SKM-1 (cell line): ENCODE measurements at regions not wholly inside any gene's neighbourhood (a gene's known extent, or its start where the extent isn't known, plus 50 kb on each side); places are given as distances from the start of the nearest gene placed in this dataset.

Experiments used
- DNase-seq: peaks from one replicate; lab custom pipeline; 2025; ENCODE audit not compliant: unreplicated experiment; lab: John Stamatoyannopoulos, UW

DNA sequence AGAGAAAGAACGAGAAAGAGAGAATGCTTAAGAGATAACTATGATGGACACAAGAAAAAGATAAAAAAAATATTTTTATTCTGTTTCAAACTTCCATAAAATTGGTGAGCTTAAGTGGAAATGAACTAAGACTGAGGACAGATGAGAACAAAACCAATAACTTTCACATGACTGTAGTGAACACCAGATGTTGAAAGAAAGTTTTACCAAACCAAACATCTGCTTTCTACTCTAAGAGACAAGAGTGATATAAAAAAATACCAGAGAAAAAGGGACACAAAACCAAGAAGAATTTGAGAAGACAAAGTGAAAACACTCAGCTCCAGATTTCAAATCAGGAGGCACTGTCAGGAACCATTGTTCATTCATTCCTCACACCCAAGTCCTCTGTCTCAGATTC lies 147.9 kb downstream of the IMPG2 start:
- DNase-seq, result no peak

- no peak for DNase-seq
Observed at GRCh38 chr3:101171681-101172191, 148.6 kb downstream of the IMPG2 start.

GRCh38 chr3:101170806-101171558 lies 149.4 kb downstream of the IMPG2 start:
- DNase-seq, result no peak

- no peak for DNase-seq
Observed at GRCh38 chr3:101170062-101170771, 150.2 kb downstream of the IMPG2 start.

DNA sequence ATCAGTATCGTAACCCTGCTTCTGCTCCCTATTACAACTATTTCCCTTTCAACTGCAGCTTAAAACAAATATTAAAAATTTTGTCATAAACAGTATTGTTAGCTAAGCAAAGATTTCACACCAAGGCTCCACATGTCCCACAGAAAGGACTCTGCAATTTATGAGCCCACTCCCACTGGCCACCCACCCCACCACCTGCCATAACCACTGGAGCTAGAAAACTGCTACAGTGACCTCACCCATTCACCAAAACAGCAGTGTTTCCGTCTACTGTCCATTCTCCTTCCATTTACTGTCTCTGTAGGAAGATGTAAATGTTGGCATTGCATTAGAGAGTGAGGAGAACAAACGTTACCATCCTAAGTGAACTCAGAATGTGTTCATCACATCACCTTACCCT lies 150.9 kb downstream of the IMPG2 start:
- no peak for DNase-seq

- DNase-seq, result no peak
Observed at GRCh38 chr3:101167376-101167775, 153.0 kb downstream of the IMPG2 start.

- no peak for DNase-seq
Observed at GRCh38 chr3:101166150-101166549, 154.2 kb downstream of the IMPG2 start.

GRCh38 chr3:101163554-101163953 lies 156.8 kb downstream of the IMPG2 start:
- no peak for DNase-seq

DNA sequence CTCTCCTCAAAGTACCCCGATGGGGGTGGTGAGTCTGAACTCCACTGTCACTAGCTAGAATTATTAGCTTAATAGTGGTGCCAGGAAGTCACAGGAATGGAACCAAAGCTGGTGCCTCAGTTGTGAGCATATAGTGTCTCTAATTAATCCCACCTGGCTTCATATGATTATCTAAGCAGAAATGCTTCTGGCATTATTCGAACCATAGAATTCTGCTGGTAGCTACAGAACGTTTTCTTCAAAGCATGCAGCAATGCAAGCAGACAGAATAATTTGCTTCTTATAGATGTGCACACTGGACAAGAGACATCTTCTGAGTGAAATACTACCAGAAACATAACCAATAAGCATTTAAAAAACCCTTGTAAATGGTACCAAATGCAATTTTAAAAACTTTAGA lies 160.9 kb downstream of the IMPG2 start:
- no peak for DNase-seq

GRCh38 chr3:101158374-101158773 lies 162.0 kb downstream of the IMPG2 start:
- no peak for DNase-seq

- DNase-seq, result no peak
Observed at GRCh38 chr3:101156787-101157345, 163.5 kb downstream of the IMPG2 start.

DNA sequence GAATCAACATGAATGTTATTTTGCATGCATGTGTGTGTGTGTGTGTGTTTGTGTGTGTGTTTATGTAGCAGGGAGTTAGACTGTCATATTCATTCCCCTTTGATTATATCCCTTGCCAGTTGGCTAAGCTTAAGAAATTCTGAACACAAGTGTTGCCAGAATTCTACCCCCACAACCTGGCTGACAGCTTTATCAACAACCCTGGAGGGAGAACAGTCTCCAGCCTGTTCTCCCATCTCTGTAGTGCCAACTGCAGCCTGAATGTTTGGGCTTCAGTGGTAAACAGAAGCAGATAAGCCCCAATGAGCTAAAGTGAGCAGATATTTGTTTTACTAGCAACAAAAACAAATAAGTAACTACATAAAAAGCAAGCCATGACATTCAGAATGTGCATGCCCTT lies 162.6 kb upstream of the ABI3BP start:
- DNase-seq, result no peak

DNA sequence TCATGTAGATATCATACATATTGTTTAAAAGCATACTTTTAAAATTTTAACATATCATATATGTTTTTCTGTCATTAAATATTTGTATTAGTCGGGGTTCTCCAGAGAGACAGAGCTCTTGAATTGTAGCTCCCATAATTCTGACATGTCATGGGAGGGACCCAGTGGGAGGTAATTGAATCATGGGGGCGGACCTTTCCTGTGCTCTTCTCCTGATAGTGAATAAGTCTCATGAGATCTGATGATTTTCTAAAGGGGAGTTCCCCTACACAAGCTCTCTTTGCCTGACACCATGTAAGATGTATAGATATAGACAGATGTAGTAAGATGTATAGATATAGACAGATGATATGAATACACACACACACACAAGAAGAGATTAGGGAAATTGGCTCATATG lies 161.2 kb upstream of the ABI3BP start:
- DNase-seq, result no peak

DNA sequence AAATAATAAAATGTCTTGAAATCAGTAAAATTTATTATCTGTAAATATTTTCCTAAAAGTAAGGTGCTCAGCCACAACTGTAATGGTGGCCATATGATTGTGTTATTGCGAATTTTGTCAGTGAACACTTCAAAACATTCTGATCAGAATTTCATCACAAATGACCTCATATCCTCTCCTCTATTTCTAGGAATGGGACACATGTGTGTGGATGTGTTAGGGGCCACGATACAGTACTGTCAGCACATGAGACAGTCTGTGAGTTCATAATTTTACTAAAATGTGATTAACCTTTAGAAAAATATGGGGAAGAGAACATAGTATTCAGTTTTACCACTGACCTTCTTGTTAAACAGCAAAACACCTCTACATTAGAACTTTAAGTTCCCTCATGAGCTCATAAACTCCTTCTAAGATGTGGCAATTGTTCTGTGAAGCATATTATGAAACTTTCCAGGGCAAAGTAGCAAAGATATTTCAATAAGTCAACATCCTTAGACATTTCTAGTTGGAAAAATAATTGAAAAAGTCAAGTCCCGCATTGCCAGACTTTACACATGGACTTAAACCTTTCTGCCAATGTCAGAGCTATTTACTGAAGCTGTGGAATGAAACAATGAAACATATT lies 158.2 kb upstream of the ABI3BP start:
- DNase-seq, result no peak

DNA sequence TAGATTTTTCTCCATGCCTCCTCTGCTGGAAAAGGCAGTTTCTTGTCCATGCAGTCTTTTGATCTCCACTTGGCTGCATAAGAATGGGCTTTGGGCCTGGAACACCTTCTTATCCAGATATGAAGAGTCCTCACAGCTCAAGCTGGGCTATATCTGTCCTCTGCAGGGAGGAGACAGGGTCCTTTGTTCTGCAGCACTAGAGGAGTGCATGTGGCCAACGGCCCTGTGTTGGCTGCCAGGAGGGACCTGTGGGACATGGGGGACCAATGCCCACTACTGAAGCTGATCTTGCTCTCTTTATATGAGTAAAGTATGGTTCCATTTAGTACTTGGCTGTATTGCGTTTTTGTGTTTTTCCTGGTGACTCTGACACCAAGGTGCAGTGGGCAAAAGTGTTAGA lies 157.3 kb upstream of the ABI3BP start:
- DNase-seq, result no peak

GRCh38 chr3:101149707-101150106 lies 156.5 kb upstream of the ABI3BP start:
- no peak for DNase-seq

DNA sequence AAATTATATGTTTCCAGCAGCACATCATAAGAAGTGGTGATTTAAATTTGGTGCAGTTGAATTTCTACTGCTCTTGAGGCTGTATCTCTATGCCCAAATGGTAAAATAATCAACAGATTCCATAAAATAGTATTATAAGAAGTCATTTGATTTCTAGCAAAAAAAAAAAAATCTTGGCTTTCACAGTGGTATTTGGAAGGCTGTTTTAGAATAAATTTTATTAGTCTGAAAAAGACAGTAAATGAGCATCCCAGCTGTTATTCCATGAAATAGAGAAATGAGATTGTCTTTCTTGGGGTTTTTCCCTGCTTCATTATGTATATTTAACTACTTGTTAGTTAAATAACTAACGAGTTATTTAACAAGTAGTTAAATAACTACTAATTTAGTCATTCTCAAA lies 156.0 kb upstream of the ABI3BP start:
- DNase-seq, result no peak

DNA sequence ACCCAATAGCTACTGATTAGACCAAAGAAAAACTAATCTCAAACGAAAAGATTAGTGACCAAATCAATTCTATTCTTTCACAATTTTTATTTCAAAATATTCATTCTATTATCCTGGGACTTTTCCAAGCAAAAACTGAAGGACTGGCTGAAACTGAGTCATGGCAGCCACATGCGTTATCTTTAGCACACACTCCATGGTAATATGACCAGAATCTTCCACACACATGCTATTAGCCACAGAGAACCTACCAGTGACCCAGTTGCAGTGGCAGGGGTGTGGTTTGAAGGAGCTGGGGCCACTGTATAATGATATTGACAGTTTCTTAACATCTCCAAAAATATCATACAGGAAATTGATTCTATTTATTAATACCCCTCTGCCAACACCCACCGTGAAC lies 154.8 kb upstream of the ABI3BP start:
- DNase-seq, result no peak

DNA sequence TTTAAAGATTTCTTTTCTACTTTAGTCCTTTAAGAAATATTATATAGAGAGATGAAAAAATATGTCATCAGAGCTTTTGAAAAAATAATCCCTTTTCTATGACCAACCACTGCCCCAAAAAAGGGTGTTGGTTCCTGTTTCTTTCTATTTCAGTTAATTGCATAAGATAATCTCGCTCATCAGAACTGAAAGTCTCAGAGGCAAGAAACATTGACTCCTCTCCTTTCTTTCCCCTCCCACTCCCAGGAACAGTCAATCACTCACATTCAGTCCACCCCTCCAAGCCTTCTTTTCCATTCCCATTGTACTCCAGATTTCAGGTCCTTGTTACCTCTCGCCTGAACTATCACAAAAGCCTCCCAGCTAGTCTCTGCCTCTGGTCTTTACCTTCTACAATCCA lies 153.7 kb upstream of the ABI3BP start:
- peak; percentile 6 for DNase-seq

DNA sequence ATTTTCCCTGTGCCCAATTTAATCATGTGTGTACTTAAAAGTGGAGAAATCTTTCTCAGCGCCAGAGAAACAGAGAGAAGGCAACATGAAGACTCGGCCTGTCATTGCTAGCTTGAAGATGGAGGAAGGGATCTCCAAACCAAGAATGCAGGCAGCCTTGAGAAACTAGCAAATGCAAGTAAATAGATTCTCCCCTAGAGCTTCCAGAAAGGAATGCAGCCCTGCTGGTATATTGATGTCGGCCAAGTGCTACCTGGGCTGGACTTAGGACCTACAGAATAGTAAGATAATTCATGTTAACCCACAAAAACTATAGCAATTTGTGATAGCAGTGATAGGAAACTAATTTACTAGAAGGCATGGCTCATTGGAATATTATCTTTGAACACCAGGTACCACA lies 150.9 kb upstream of the ABI3BP start:
- DNase-seq, result no peak

- no peak for DNase-seq
Observed at GRCh38 chr3:101143012-101143411, 149.8 kb upstream of the ABI3BP start.

DNA sequence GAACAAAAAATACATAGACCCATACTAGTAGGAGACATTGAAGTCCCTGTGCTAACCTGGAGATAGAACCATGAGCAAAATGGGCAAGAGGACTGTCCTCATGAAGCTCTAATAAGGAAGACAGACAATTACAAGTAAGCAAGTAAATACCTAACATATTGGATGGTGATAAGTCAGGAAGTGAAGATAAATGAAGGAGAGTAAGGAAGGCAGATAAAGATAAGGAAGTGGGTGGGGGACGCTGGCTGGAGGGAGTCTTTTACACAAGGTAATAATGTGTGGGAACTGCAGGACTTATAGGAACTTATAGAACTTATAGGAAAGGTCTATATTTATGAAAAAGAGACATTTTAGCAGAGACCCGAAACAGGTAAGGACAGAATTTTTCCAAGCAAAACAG lies 148.9 kb upstream of the ABI3BP start:
- no peak for DNase-seq
